HG03103 (cell line): ENCODE measurements at regions not wholly inside any gene's neighbourhood (a gene's known extent, or its start where the extent isn't known, plus 50 kb on each side); places are given as distances from the start of the nearest gene placed in this dataset.

Experiments
- ATAC-seq: cut with Tn5 transposase; IDR thresholded peaks from one replicate; pipeline ENCODE4 v1.9.1; 2021; ENCODE audit warnings: low read depth; ENCODE audit not compliant: unreplicated experiment

DNA sequence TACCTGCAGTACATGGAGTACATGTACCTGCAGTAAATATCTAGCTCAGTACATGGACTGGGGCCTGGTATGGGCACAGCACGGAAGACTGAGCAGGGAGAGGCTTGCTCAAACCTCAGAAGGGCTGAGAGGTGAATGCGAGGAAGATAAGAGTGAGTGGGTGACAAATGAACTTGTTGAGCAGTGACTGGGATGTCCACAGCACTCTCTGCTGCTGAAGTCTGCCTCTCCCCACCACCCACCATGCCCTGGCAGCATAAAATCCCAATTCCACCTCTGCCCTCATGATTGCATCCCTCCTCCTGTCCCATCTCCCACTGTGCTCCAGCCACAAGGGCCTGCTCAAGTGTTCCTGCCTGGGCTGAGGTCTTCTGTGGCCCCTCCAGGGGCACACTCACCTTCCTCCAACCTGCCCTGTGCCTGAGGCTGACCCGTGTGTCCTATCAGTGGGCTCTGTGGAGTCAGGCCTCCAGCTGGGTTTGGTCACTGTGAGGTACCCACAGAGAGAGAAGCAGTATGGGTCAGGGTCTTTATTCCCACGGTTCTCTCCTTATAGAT lies 114.2 kb downstream of the FOXD2 start:
- no peak for ATAC-seq

DNA sequence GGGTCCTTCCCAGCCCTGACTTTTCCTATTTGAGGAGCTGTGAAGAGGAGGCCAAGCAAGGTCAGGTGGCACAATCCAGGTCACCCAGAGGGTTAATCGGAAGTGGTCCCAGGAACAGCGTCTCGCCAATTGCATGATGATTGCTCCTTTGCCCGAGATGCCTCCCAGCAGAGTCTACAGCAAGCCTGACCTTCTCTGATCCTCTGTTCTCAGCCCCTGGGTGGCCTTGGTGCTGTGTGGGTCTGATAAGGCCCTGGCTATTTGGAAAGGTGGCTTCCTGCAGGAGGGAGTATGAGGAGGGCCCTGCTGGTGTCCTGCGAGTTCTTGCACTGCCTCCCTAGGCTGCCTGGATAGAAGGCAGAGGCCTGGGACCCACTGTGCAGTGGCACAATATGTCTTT lies 116.2 kb downstream of the FOXD2 start:
- ATAC-seq = no peak

DNA sequence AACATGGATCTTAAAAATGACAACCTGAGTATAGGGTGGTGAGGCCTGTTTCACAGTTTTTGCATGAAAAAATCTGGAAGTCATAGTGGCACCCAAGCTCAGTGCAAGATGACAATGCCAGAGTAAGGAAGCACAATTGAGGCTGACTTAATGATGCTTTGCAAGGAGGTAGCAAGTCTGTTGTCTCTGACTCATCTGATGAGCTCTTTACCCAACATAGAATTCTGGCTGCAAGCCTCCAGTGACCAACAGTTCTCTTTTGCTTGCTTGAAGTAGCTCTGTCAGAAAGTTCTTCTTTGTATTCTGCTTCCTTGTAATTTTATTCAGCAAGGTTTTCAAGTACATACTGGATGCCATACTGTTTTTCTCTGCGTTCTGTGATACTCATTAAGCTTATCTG lies 117.1 kb downstream of the FOXD2 start:
- ATAC-seq = no peak

DNA sequence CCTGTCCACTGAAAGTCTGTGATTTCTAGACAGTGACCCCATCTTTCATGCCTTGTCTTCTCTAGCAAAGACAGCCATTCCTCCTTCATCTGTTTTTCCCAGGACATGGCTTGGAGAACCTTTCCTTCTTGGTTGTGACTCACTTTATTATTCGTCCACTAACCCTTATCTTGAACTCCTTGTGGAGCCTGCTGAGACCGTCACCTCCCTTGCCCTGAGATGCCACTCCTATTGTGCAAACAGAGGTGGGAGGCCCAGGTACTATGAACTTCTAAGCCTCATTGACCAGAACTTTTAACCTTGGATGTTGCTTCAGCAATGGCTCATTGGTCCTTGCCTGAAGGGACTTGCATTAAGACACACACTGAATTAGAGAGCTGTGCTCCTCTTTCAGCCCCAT lies 117.5 kb downstream of the FOXD2 start:
- no peak for ATAC-seq

DNA sequence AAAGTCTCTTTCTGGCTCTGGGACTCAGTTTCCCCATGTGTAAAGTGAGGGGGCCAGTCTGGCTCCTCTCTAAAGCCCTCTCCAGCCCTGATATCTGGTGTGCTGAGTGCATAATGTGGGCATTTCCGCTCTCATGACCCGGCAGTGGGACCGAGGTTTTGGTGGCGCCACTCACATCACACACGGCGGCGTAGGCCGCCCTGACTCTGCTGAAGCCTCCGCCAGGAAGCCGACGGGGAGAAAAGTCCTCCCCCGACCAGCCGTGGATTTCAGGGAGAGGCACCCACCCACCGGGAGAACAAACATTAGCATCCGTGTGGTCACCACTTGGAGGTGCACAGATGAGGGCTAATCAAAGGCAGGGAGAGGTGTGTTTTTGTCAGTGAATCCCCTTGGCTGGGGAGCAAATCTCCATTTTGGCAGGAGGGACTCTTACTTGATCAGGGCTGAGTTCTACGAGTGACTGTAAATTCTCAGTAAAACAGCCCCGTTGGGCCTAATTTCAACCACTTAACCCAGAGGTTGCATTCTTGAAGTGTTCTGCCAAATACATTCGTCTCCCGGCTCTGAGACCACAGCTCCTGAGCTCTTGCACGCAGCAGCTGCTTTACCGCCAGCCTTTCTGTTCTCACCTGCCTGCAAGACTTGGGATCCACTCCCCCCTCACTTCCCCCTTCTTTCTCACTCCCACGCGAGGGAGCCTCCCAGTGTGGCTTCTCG lies 118.2 kb downstream of the FOXD2 start:
- no peak for ATAC-seq

DNA sequence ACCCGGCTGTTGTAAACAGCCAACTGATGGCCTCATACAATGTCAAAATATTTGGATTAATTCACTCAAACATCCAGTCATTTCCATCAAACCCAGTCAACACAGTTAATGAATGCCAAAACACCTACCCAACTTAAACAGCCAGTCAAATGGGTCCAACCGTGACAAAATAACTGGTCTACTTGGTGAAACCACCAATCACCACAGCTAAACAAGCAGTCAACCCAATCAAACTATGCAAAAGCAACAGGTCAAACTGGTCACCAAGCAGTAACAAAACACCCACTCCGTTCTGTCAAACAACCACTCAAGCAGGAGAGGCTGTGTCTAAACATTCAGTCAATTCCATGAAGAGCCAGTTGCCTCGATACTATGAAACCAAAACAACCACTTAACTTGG lies 119.2 kb downstream of the FOXD2 start:
- ATAC-seq = no peak

DNA sequence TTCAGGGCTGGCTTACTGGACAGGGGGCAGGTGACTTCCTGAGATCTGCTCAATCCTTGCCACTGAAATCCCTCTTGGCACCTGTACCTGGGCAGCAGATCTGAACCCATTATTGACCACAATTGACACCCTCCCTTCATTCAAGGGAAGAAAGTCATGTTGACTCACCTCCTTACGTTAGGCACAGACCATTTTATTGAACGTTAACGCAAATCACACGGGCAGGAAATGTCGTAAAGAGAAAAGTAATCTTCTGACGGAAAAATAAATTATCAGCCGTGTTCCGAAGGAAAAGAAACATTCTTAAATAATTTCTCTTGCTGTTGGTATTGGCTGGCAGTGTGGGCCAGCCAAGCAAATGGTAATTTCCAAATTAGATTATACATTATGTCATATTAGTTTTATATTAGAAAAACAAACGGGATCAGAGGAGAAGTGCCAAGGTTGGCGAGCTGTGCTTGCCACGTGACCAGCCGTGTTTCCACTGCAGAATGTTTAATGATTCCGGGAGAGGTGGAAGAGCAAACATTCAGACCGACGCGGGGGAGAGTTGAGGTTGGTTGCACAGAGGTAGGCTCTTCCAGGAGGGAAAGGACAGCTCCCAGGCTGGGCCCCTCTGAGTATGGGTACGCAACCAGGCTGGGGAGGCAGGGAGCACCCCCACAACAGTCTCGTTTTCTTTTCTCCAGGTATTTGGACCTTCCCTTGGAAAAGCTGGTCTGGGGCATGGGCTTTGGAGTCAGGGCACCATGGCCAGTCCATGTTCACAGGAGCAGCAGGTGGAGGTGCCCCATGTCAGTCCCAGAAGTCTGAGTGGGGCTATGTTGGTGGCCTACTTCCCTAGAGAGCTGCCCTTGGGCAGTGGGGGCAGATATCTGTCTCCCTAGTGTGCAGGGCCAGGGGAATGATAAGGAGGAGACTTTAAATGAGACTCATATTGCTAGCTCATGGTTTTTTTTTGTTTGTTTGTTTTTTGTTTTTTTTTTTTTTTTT lies 121.1 kb downstream of the FOXD2 start:
- ATAC-seq = no peak

DNA sequence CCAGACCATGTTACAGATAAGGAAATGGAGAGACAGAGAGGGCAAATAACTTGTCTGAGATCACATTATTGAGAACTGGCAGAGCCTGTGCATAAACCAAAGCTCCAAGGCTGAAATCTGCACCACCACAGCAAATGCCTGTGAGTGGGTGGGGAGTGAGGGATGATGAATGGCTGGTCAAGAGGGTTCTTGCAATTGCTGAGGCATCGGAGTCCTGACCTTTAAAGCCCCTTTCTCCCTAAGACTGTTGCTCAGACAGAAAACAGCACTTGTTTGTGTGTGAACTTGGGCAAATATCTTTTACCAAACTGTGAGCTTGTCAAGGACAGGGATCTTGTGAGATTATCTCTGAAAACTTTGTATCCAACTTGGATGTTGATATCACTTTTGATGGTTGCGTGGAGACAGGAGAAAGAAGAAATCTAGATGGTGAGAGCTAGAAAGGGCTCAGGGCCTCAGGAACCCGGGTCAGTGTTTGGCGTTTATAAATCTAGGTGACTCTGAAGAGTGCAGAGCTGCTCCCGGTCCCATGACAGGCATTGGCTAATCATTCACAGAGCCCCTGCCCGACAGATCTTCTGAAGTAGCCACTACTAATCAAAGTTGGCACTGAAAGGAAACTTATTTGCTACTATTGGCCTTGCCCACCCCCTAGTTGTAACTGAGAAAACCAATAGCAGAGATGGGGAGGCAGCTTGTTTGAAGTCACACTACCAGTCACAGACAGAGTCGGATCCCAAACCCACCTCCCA lies 122.3 kb downstream of the FOXD2 start:
- ATAC-seq = no peak

DNA sequence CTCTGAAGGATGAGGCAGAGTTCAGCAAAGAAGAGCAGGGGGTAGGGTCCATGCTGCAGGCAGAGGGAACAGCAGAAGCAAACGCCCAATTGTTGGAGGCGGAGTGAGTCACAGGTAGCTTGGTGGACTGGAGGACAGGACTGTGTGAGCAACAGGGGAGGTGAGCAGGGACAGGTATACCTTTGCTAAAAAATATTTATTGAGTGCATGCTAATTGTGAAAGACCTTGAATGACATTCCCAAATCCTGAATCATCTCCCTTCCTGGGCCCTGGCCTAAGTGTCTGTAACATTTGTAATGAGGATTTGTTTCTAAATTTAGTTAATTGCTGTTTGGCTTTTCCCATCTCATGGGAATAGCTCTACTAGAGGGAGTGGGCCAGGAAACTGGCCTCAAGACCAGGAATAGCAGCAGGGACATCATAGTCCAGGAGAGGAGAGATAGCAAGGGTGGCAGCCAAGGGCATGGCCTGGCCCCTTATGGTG lies 123.7 kb downstream of the FOXD2 start:
- no peak for ATAC-seq

DNA sequence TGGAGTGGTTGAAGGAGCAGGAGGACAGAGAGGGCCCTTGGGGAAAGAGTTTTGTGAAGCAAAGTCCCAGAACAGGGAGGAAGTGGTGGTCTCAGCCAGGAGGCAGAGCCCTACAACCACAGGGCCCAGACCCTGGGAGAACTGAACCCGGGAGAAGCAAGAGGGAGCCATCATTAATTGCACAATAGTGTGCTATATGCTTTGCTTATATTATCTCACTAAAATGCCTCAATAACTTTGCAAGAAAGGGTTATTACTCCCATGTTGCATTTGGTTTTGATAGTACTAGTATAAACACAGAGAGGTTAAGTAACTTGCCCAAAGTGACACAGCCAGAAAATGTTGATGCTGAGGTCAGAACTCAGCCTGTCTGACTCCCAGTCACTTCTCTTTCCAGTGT lies 124.3 kb downstream of the FOXD2 start:
- ATAC-seq = no peak

DNA sequence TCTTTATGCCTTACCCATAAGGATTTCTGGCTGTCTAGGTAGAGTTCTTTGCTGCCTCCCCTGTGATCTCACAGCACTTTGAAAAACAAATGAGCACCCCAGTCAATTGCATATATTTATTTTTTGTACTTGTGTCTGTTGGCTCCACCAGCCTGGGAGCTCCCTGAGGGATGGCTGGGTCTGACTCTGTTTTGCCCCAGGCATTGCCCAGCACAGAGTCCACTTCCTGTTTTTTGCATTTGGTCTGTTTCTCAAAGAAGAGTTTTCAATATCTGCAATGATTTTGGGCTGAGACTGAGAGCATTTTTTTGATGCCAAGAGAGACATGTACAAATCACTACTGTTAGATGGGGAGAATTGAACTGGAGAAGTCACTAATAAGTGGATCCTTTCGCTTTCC lies 125.0 kb downstream of the FOXD2 start:
- no peak for ATAC-seq

DNA sequence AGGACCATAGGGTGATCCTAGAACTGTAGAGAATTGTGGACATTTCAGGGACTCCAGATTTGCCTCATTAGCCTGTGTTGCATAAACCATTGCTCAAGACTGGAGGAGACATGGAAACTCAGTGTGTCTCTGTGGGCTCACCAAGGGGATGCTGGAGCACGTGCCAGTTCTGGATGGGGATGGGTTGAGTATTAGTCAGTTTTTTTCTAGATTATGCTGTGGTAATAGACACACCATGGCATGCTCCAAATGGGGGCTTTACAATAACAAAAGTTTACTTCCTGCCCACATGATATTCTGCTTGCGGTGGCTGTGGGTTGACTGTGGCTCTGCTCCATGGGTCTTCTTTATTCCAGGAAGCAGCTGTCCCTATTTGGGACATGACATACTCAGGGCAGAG lies 125.4 kb downstream of the FOXD2 start:
- ATAC-seq = no peak

DNA sequence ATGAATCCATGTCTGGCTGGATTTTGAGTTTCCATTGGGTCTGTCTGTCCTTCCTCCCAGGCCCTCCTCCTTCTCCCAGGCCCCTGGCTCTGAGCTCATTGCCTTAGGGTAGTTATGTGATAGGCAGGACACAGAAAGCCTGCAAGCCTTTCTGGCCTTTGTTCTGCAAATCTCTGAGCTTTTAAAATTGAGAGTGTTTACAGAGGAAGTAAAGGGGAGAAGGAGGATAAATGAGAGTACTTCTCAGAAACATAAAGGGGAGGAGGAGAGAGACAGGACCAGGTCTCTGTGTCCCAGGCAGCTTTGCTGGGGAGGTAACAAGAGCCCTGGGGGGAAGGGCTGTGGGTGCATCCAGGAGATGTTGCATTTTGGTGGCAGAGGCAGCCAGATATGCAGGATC lies 126.7 kb downstream of the FOXD2 start:
- no peak for ATAC-seq

DNA sequence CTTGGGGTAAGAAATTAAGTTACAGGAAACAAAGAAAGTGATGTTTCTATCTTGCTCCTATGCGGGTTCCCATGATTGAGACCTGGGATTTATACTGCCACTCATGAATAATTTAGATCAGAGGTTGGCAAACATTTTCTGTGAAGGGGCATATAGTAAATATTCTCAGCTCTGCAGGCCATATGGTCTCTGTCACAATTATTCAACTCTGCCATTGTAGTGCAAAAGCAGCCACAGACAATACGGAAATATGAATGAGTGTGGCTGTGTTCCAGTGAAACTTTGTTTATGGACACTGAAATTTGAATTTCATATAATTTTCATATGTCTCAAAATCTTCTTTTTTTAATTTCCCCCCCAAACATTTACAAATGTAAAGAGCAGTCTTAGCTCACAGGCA lies 127.2 kb downstream of the FOXD2 start:
- ATAC-seq = no peak

DNA sequence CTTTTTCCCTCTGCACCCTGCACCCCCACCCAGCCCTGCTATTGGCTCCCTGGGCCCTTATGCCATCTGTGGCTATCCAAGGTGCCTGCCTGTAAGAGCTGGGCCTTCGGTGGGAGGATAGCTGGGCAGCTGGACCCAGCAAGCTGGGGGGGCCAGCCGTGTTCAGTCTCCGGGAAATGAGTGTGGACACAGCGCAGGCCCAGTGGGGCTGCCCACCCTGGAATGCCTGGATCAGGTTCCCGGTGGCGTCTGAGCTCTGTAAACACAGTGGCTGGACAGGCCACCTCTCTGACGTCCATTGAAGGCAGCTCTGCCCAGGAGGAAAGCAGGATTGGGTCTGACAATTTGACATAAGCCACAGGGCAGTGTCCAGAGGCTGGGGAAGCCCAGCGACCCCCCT lies 127.8 kb downstream of the FOXD2 start:
- ATAC-seq = no peak

DNA sequence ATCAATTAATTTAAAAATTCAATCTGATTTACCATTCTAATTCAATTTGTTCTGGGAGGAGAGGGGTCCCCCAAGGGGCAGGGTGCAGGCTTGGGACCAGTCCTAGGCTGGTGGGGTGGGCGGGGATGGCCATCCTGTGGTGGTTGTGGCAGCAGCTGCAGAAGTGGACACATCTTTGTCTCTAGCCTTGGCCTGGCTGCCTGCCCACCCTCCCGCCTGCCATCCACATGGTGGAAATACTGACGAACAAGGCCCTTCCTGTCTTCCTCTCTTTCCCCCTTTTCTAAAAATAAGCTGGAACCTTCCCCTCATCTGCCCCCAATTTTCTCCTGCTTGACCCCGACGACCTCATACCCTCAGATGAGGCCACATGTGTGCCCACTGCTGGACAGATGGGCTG lies 130.9 kb downstream of the FOXD2 start:
- no peak for ATAC-seq

DNA sequence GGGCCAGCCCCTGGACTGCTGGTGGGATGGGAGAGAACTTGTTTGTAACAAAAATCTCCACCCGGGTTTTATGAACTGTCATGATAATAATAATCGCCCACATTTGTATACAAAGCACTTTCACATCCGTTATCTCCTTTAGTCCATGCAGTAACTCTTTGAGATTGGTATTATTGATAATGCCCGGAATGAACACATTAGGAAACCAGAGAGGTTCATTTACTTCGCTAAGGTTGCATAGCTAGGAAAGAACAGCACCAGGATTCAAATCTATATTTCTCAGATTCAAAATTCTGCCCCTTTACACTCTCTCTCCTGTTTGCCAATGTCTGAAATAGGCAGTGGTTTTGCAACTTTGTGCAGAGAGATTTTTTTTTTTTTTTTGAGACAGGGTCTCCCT lies 131.4 kb downstream of the FOXD2 start:
- no peak for ATAC-seq

DNA sequence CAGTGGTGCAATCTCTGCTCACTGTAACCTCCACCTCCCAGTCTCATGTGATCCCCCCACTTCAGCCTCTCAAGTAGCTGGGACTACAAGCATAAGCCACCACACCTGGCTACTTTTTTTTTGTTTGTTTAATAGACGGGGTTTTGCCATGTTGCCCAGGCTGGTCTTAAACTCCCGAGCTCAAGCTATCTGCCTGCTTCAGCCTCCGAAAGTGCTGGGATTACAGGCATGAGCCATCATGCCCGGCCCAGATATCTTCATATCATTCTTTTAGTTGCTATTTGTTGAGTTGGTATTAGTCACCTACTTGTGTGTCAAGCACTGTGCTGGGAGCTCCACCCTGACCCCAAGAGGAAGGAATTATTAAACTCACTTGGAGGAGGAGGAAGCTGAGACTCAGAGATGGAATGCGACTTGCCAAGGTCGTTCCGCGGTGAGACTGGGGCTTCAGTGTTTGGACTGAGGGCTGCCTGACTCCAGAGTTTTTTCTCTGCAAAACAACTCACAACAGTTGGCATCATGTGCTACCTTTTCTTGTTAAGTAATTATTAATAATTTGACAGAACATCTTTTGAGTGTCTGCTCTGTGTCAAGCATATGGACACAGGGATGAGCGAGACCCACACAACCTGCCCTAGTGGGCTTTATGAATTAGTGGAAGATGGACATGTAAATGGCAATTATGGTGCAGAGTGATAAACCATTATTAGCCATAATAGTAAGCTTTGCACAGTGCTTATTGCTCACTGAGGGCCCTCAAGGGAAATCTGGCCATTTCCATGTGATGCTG lies 132.0 kb downstream of the FOXD2 start:
- no peak for ATAC-seq

DNA sequence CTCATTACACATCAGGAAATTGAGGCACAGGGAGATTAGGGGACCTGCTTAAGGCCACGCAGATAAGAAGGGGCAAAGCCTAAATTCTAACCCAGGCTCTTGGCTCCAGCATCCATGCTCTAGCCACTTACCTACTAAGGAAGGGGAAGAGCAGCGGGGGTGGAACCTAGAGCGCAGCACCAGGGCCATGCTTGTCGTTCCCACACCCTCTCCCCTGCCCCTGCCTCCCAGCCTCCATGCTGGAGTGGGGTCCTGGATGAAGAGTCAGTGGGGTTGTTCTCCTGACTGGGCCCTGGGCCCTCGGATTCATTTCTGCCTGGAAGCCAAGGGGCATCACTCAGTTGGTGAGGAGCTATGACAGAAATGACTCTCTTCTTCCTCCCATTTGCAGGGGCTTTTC lies 133.3 kb downstream of the FOXD2 start:
- ATAC-seq = no peak

DNA sequence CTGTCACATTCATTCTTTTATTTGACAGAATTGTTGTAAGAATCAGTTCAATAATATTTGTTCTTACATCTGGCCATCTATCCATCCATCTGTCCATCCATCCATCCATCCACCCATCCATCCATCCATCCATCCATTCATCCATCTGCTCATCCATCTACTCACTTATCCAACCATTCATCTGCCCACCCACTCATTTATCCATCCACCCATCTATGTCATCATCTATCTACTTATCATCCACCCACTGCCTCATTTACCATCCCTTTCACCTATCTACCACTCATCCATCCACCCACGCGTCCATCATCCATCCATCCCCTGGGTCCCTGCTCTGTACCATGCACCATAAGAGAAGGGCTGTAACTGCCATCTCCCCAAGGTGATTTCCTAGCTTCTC lies 134.1 kb downstream of the FOXD2 start:
- no peak for ATAC-seq
